NT2/D1 (cell line): ENCODE measurements at regions not wholly inside any gene's neighbourhood (a gene's known extent, or its start where the extent isn't known, plus 50 kb on each side); places are given as distances from the start of the nearest gene placed in this dataset.

Experiments used
- DNase-seq: peaks from one replicate; pipeline ENCODE4 v3.0.0-alpha.2; 2011; ENCODE audit warnings: low read depth, low spot score
- H3K27me3 ChIP-seq: 2 replicates; pipeline ENCODE4 v1.6.0; 2011; ENCODE audit warnings: mild to moderate bottlenecking; ENCODE audit not compliant: insufficient read length, insufficient read depth
- H3K36me3 ChIP-seq: 2 replicates; pipeline ENCODE4 v1.6.1; 2011; ENCODE audit warnings: mild to moderate bottlenecking, low read length, mixed read lengths; ENCODE audit not compliant: insufficient read depth, insufficient read length
- H3K4me1 ChIP-seq: 2 replicates; pipeline ENCODE4 v1.5.1; 2011; ENCODE audit not compliant: insufficient read depth, insufficient read length
- H3K4me3 ChIP-seq: 2 replicates; pipeline ENCODE4 v1.5.1; 2011; ENCODE audit warnings: low read depth; ENCODE audit not compliant: insufficient read length
- H3K9ac ChIP-seq: 2 replicates; pipeline ENCODE4 v1.6.0; 2011; ENCODE audit warnings: low read depth; ENCODE audit not compliant: insufficient read length
- H3K9me3 ChIP-seq: 2 replicates; pipeline ENCODE4 v1.5.1; 2011; ENCODE audit warnings: mild to moderate bottlenecking, low read length; ENCODE audit not compliant: insufficient read depth
- SUZ12 ChIP-seq: IDR thresholded peaks from 2 replicates; pipeline ENCODE4 v1.6.1; 2011; ENCODE audit not compliant: insufficient read length, insufficient read depth; ENCODE audit errors: extremely low read depth
- YY1 ChIP-seq: IDR thresholded peaks from 2 replicates; pipeline ENCODE4 v1.6.1; 2011; ENCODE audit not compliant: insufficient read length, insufficient read depth
- ZNF274 ChIP-seq: IDR thresholded peaks from 2 replicates; pipeline ENCODE4 v1.6.1; 2011; ENCODE audit warnings: mild to moderate bottlenecking, low read depth, low read length

DNA sequence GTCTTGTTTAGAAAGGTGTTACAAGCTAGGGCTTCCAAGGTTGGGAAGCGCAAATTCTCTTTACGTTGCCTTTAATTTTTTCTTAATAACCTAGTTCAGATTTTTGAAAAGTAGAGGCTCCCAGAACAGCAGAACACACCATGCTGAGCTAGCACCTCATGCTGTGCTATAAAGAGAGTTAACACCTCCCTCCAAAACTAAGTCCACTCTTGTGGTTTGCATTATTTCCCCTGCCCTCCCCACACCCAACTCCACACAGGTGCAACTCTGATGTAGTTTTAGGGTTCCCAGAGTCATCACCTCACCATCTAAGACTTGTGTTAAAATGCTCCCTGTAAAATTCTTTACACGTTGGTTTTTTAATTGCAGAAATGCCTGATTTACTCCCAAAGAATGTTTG is 459.4 kb upstream of the JARID2 start:
- peaks cover 13% of the 10 kb centered on the region; the same call in 1 of the 2 replicates for H3K9me3 ChIP-seq
- TF ChIP-seq ZNF274 (no peak), YY1 (no peak), SUZ12 (no peak)
- H3K4me1 ChIP-seq: peaks cover 2% of the 10 kb centered on the region
- H3K4me3 ChIP-seq: no peak overlapping the region
- H3K27me3 ChIP-seq: no peaks in the 10 kb centered on the region
- no peaks in the 10 kb centered on the region for H3K36me3 ChIP-seq
- DNase-seq: no peak
- no peak overlapping the region for H3K9ac ChIP-seq

DNA sequence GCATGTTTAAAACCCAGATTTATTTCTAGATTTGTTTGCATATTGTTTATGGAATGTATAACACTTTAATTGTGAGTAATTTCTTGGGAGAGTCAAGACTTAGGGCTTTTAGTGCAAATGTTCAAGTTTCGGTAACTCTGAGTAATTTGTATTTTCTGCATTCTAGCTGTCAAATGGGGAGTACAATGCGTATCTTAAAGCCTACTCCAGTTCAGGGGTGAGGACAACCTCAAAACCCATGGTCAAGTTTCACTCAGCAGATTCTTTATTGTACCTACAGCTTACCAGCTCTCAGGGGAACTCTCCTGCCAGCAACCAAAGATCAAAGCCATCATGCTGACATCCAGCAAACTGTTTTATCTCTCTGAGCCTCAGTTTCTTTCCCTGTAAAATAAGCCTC is 458.6 kb upstream of the JARID2 start:
- Histone ChIP-seq H3K27me3 (no peaks in the 10 kb centered on the region), H3K9ac (no peak overlapping the region), H3K4me3 (no peak overlapping the region), H3K4me1 (no peaks in the 10 kb centered on the region), H3K36me3 (no peaks in the 10 kb centered on the region), H3K9me3 (peaks cover 13% of the 10 kb centered on the region; the same call in 1 of the 2 replicates)
- TF ChIP-seq YY1: no peak
- no peak for TF ChIP-seq ZNF274
- no peak for TF ChIP-seq SUZ12
- no peak for DNase-seq

DNA sequence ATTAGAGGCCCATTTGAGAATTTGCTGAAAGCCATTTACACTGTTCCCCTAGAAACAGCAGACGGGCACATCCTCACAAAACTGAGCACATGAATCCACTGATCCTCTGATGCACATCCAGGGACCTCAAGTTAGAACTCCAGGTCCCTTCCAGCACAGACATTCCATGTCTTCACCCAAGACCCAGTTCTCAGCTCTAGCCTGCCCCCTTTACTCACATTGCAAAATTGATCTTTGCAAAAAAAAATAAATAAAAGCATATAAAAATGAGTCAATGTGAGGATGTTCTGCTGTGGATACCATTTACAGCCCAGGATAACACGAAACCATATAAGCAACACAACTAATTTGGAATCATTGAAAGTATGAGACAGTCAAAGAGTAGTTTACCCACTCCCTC is 458.2 kb upstream of the JARID2 start:
- Histone ChIP-seq H3K9ac (no peak overlapping the region), H3K36me3 (no peaks in the 10 kb centered on the region), H3K9me3 (peaks cover 13% of the 10 kb centered on the region; the same call in 1 of the 2 replicates), H3K4me1 (no peaks in the 10 kb centered on the region), H3K4me3 (no peak overlapping the region), H3K27me3 (no peaks in the 10 kb centered on the region)
- TF ChIP-seq ZNF274 (no peak), SUZ12 (no peak), YY1 (no peak)
- DNase-seq: no peak

DNA sequence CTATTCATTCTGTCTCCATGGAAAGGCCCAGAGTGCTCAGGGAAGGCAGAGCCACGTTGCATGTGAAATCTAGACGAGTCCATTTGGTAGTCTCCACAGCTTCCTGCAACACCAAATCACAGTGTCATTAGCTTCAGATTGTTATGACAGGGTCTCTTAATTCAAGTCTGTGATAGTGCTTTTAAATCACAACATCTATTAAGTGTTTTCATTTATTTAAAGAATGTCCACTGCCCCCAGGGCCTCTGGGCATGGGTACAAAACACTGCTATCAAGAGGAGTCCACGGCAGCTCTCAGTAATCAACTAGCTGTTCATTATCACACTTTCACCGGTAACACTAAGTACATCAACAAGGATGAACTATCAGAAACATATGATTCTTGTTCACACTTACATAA is 455.9 kb upstream of the JARID2 start:
- Histone ChIP-seq H3K4me1 (no peaks in the 10 kb centered on the region), H3K9me3 (no peaks in the 10 kb centered on the region), H3K36me3 (no peaks in the 10 kb centered on the region), H3K27me3 (no peaks in the 10 kb centered on the region), H3K4me3 (no peak overlapping the region), H3K9ac (no peak overlapping the region)
- TF ChIP-seq SUZ12 (no peak), ZNF274 (no peak), YY1 (no peak)
- no peak for DNase-seq

DNA sequence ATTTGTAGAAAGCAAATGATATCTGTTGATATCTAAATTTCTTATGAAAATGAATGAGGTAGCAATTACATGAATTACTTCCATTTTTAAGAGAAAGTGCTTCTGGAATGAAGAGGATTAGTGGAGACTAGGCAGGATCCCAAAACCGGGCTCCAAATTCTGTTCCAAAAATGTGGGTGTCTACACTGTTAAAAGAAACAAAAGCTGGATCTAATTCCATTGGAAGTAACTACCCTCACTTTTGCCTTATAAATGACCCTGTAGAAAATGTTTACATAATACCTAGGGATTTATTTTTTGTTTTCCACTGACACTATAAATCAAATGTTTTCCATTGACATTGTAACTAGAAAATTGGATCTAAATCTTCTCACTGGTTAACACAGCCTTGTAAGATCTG is 454.9 kb upstream of the JARID2 start:
- H3K4me3 ChIP-seq: no peak overlapping the region
- DNase-seq: no peak
- TF ChIP-seq ZNF274 (no peak), SUZ12 (no peak), YY1 (no peak)
- H3K27me3 ChIP-seq: no peaks in the 10 kb centered on the region
- no peaks in the 10 kb centered on the region for H3K4me1 ChIP-seq
- H3K9ac ChIP-seq: no peak overlapping the region
- H3K36me3 ChIP-seq: no peaks in the 10 kb centered on the region
- no peaks in the 10 kb centered on the region for H3K9me3 ChIP-seq

DNA sequence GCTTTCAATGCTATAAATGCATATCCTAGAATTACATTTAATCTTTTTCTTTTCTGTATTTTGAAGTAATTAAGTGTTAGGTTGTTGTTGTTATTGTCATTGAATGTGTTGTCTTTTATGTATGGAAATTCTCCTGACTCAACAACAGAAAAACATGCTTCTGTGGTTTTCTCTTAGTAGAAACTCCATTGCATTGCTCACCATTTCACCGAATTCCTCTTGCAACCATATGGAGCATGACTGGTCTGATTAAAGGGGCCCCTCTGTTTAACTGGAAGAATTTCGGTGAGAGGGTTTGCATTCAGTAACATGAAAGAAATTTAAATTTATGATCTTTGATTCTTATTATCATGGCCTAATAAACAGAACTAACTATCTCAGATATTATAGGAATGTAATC is 454.3 kb upstream of the JARID2 start:
- no peaks in the 10 kb centered on the region for H3K4me1 ChIP-seq
- H3K9me3 ChIP-seq: no peaks in the 10 kb centered on the region
- no peak overlapping the region for H3K4me3 ChIP-seq
- no peak overlapping the region for H3K9ac ChIP-seq
- H3K36me3 ChIP-seq: no peaks in the 10 kb centered on the region
- no peak for DNase-seq
- no peak for TF ChIP-seq SUZ12
- no peak for TF ChIP-seq ZNF274
- TF ChIP-seq YY1: no peak
- no peaks in the 10 kb centered on the region for H3K27me3 ChIP-seq

DNA sequence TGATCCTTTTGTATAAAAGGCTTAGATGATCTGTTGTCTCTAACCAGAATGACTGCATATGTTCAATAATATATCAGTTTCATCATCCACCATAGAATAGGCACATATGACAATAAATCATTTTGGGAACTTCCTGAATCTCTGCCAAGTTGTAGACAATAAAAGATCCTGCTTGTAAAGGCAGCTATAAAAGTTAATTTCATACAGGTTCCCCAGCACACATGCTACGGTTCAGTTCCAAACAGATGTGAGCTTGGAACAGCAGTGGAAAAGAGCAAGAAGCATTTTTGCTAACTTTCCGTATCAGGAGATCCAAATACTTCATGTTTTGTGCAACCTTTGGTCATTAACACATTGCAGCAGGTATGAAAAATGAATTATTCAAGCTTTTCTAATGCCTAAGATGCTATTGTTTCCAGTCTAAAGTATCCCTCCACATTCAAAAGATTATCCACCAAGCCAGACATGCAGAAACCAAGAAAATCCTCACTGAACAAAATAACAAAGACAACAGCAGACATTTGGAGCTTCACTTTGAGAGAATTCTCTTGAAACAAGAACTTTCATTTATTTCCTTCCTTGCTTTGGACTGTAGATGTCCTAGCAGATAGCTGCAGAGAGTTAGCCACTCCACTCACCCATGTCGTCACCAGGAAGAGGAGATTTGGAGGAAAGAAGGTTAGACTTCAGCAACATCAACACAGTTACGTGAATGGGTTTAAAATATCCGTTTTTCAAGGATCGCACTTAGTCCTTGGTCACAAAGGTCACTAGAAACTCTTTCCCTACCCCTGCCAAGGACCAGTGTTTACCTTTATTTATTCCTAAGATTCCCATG is 453.5 kb upstream of the JARID2 start:
- H3K9me3 ChIP-seq: no peaks in the 10 kb centered on the region

More for the DNA sequence above, 453.5 kb upstream of the JARID2 start:
- no peak for DNase-seq
- Histone ChIP-seq H3K27me3 (no peaks in the 10 kb centered on the region), H3K9ac (no peak overlapping the region), H3K36me3 (no peaks in the 10 kb centered on the region), H3K4me1 (no peaks in the 10 kb centered on the region), H3K4me3 (no peak overlapping the region)
- TF ChIP-seq SUZ12: no peak
- TF ChIP-seq YY1: no peak
- no peak for TF ChIP-seq ZNF274
